Fibroblast of lung (primary cell): ENCODE measurements at regions not wholly inside any gene's neighbourhood (a gene's known extent, or its start where the extent isn't known, plus 50 kb on each side); places are given as distances from the start of the nearest gene placed in this dataset.

Source experiments
- DNase-seq, 2 donors: peaks; one replicate each; pipeline versions ENCODE4 v3.0.0 to v3.0.0-alpha.2; 2010; ENCODE audit warnings: low read depth in 2 of 2
- H2AFZ ChIP-seq: 2 replicates; pipeline ENCODE4 v1.5.1; 2012; ENCODE audit warnings: low read length, control low read depth, inconsistent platforms
- H3K27ac ChIP-seq: 2 replicates; pipeline ENCODE4 v1.5.1; 2011; ENCODE audit warnings: low read length, control low read depth; ENCODE audit not compliant: insufficient read depth
- H3K27me3 ChIP-seq: 2 replicates; pipeline ENCODE4 v1.5.1; 2011; ENCODE audit warnings: mild to moderate bottlenecking, low read length; ENCODE audit not compliant: control insufficient read depth, insufficient read depth
- H3K36me3 ChIP-seq: 2 replicates; pipeline ENCODE4 v1.5.1; 2011; ENCODE audit warnings: low read length; ENCODE audit not compliant: control insufficient read depth, insufficient read depth
- H3K4me1 ChIP-seq: 2 replicates; pipeline ENCODE4 v1.5.1; 2011; ENCODE audit warnings: low read length; ENCODE audit not compliant: control insufficient read depth, insufficient read depth; ENCODE audit errors: extremely low read depth
- H3K4me2 ChIP-seq: 2 replicates; pipeline ENCODE4 v1.5.1; 2011; ENCODE audit warnings: low read length, control low read depth; ENCODE audit not compliant: insufficient read depth; ENCODE audit errors: extremely low read depth
- H3K4me3 ChIP-seq, 4 experiments: fragments of 200-600 bp in 1 of 4; sonication (generic) in 1 of 4; replicated peaks in 1 of 4; 2 replicates each; pipeline ENCODE4 v1.5.1; 2011 to 2016; ENCODE audit warnings: low read length in 4 of 4, low read depth in 3 of 4, mild to moderate bottlenecking in 3 of 4, control low read depth in 2 of 4, inconsistent platforms in 1 of 4, mixed read lengths in 1 of 4; ENCODE audit not compliant: insufficient read depth in 1 of 4; ENCODE audit errors: control extremely low read depth in 1 of 4
- H3K79me2 ChIP-seq: 2 replicates; pipeline ENCODE4 v1.5.1; 2012; ENCODE audit warnings: mild to moderate bottlenecking, low read length, inconsistent platforms; ENCODE audit not compliant: control insufficient read depth, insufficient read depth
- H3K9ac ChIP-seq: 2 replicates; pipeline ENCODE4 v1.5.1; 2011; ENCODE audit warnings: mild to moderate bottlenecking, low read length, control low read depth; ENCODE audit not compliant: insufficient read depth
- H3K9me3 ChIP-seq: 2 replicates; pipeline ENCODE4 v1.5.1; 2012; ENCODE audit warnings: low read depth, low read length; ENCODE audit not compliant: control insufficient read depth, insufficient read depth
- H4K20me1 ChIP-seq: 2 replicates; pipeline ENCODE4 v1.5.1; 2011; ENCODE audit warnings: low read length; ENCODE audit not compliant: control insufficient read depth, insufficient read depth; ENCODE audit errors: extremely low read depth
- EZH2 ChIP-seq: IDR thresholded peaks from 2 replicates; pipeline ENCODE4 v1.5.1; 2012; ENCODE audit warnings: low read length, control low read depth, mild to moderate bottlenecking; ENCODE audit errors: missing control alignments
- TF ChIP-seq, protein P1 (sequence below), 2 donors: IDR thresholded peaks in 1 of 2; conservative IDR thresholded peaks in 1 of 2; 1 replicate in 1 of 2; 2 replicates in 1 of 2; pipeline ENCODE4 v1.5.1; 2011 to 2012; ENCODE audit warnings: low read length in 2 of 2, control low read depth in 1 of 2, inconsistent platforms in 1 of 2, low read depth in 1 of 2, mild to moderate bottlenecking in 1 of 2

DNA sequence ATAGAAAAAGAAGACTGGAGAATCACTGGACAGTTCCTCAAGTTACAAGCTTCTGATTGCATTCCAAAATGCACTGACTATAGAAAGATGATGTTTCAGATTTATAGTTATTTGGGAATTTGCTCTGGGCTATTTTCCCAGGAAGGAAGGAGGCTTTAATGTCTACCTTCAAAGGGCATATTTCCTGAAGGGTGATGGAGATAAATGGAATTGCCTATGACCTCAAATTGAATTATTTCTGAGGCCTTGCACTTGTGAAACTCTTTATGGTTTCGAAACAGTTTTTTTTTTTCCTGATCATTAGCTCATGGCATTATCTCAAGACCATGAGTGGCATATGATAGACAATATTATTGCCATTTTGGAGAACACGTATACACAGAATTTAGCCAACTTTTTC, 333.9 kb downstream of the METTL15 start:
- Histone ChIP-seq H3K4me2 (no peak overlapping the region), H4K20me1 (no peaks in the 10 kb centered on the region), H3K4me1 (no peaks in the 10 kb centered on the region), H3K27me3 (no peaks in the 10 kb centered on the region), H3K9me3 (no peaks in the 10 kb centered on the region), H3K9ac (no peak overlapping the region), H2AFZ (no peak overlapping the region), H3K36me3 (no peaks in the 10 kb centered on the region), H3K4me3 (no peak overlapping the region), H3K27ac (no peak overlapping the region), H3K79me2 (no peaks in the 10 kb centered on the region)
- TF ChIP-seq EZH2: no peak
- TF ChIP-seq, protein P1, sequence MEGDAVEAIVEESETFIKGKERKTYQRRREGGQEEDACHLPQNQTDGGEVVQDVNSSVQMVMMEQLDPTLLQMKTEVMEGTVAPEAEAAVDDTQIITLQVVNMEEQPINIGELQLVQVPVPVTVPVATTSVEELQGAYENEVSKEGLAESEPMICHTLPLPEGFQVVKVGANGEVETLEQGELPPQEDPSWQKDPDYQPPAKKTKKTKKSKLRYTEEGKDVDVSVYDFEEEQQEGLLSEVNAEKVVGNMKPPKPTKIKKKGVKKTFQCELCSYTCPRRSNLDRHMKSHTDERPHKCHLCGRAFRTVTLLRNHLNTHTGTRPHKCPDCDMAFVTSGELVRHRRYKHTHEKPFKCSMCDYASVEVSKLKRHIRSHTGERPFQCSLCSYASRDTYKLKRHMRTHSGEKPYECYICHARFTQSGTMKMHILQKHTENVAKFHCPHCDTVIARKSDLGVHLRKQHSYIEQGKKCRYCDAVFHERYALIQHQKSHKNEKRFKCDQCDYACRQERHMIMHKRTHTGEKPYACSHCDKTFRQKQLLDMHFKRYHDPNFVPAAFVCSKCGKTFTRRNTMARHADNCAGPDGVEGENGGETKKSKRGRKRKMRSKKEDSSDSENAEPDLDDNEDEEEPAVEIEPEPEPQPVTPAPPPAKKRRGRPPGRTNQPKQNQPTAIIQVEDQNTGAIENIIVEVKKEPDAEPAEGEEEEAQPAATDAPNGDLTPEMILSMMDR (conservative IDR thresholded peaks at IDR 0.05 in 1 of 2, IDR thresholded peaks at IDR 0.05 in 1 of 2; ENCODE audit: low read depth in 1 of 2, low read length in 2 of 2): no peak
- no peak for DNase-seq

GRCh38 chr11:28439403-28439802, 331.2 kb downstream of the METTL15 start:
- no peak overlapping the region for H3K9ac ChIP-seq
- H3K4me2 ChIP-seq: no peak overlapping the region
- no peak overlapping the region for H3K4me3 ChIP-seq
- no peaks in the 10 kb centered on the region for H3K79me2 ChIP-seq
- no peaks in the 10 kb centered on the region for H4K20me1 ChIP-seq
- no peaks in the 10 kb centered on the region for H3K4me1 ChIP-seq
- no peaks in the 10 kb centered on the region for H3K36me3 ChIP-seq
- H3K27ac ChIP-seq: no peak overlapping the region
- no peak for DNase-seq
- H3K27me3 ChIP-seq: no peaks in the 10 kb centered on the region
- no peak overlapping the region for H2AFZ ChIP-seq
- H3K9me3 ChIP-seq: no peaks in the 10 kb centered on the region
- TF ChIP-seq, protein P1 (conservative IDR thresholded peaks at IDR 0.05 in 1 of 2, IDR thresholded peaks at IDR 0.05 in 1 of 2; ENCODE audit: low read depth in 1 of 2, low read length in 2 of 2): no peak
- no peak for TF ChIP-seq EZH2

DNA sequence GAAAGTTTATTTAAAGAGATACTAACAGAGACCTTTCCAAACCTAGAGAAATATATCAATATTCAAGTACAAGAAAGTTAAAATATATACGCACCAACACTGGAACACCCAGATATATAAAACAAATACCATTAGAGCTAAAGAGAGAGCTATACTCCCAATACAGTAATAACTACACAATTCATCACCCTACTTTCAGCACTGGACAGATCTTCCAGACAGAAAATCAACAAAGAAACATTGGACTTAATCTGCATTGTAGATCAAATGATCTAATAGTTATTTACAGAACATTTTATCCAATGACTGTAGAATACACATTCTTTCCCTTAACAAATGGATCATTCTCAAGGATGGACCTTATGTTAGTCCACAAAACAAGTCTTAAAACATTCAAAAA, 311.9 kb downstream of the METTL15 start:
- Histone ChIP-seq H3K9me3 (no peaks in the 10 kb centered on the region), H3K9ac (no peak overlapping the region), H2AFZ (no peak overlapping the region), H3K36me3 (no peaks in the 10 kb centered on the region), H3K27ac (no peak overlapping the region), H3K4me2 (no peak overlapping the region), H3K4me3 (no peak overlapping the region), H3K27me3 (no peaks in the 10 kb centered on the region), H3K79me2 (no peaks in the 10 kb centered on the region), H3K4me1 (no peaks in the 10 kb centered on the region), H4K20me1 (no peaks in the 10 kb centered on the region)
- TF ChIP-seq, protein P1 (conservative IDR thresholded peaks at IDR 0.05 in 1 of 2, IDR thresholded peaks at IDR 0.05 in 1 of 2; ENCODE audit: low read depth in 1 of 2, low read length in 2 of 2): no peak
- no peak for TF ChIP-seq EZH2
- DNase-seq: no peak
